ENCODE measurements at regions not wholly inside any gene's neighbourhood (a gene's known extent, or its start where the extent isn't known, plus 50 kb on each side); places are given as distances from the start of the nearest gene placed in this dataset.

- FAIRE-seq (no peak), DNase-seq (ENCODE audit: low read depth in 1 of 2, low spot score in 1 of 2) (no peak), ATAC-seq (no peak)
- 36% methylated on average over 4 of the region's 4 CpGs for WGBS (ENCODE audit: missing lambda C conversion rate)
- Histone ChIP-seq H3K4me3 (no peak overlapping the region), H3K27ac (no peak overlapping the region), H3K4me1 (no peaks in the 10 kb centered on the region), H3K4me2 (no peak overlapping the region), H3K9me3 (no peaks in the 10 kb centered on the region)
- TF ChIP-seq FOSB (CRISPR knock-in tag; IDR thresholded peaks at IDR 0.05) (no peak), BHLHE40 (IDR thresholded peaks at IDR 0.05; ENCODE audit: low read depth, low read length) (no peak), FOXS1 (CRISPR knock-in tag; IDR thresholded peaks at IDR 0.05) (no peak), CBX2 (IDR thresholded peaks at IDR 0.05; ENCODE audit: borderline replicate concordance, low read depth) (no peak), MAX (IDR thresholded peaks at IDR 0.05) (no peak), HMGXB4 (CRISPR knock-in tag; IDR thresholded peaks at IDR 0.05; ENCODE audit: borderline replicate concordance) (no peak), ZNF302 (CRISPR knock-in tag; IDR thresholded peaks at IDR 0.05) (no peak), NFE2L2 (conservative IDR thresholded peaks at IDR 0.05; ENCODE audit: low read length) (no peak), PBX3 (IDR thresholded peaks at IDR 0.05) (no peak)
- POLR2A ChIA-PET, result no interaction called here
- CTCF ChIA-PET, result no interaction called here
These were observed 161.1 kb upstream of the ROBO1 start for GRCh38 chr3:79928687-79929408.

- FAIRE-seq (no peak), DNase-seq (ENCODE audit: low read depth in 1 of 2, low spot score in 1 of 2) (no peak), ATAC-seq (no peak)
- CTCF ChIA-PET, result no interaction called here
- POLR2A ChIA-PET, result no interaction called here
- Histone ChIP-seq H3K27ac (no peak overlapping the region), H3K4me2 (no peak overlapping the region), H3K9me3 (no peaks in the 10 kb centered on the region), H3K4me3 (no peak overlapping the region), H3K4me1 (no peaks in the 10 kb centered on the region)
- 30% methylated on average over 3 of the region's 3 CpGs for WGBS (ENCODE audit: missing lambda C conversion rate)
- TF ChIP-seq MAZ (IDR thresholded peaks at IDR 0.05; ENCODE audit: borderline replicate concordance, low read depth, low read length) (no peak), MAFK (IDR thresholded peaks at IDR 0.05; ENCODE audit: partially characterized antibody) (peak; percentile 41)
These were observed 158.7 kb upstream of the ROBO1 start for GRCh38 chr3:79926522-79926921.

GRCh38 chr3:79922633-79923032 is 154.8 kb upstream of the ROBO1 start:
- FAIRE-seq (no peak), ATAC-seq (no peak)
- CTCF ChIA-PET, result no interaction called here

More at GRCh38 chr3:79922633-79923032, 154.8 kb upstream of the ROBO1 start:
- H3K9me3 ChIP-seq, result no peaks in the 10 kb centered on the region
- H3K4me1 ChIP-seq, result no peaks in the 10 kb centered on the region
- TF ChIP-seq MYC (IDR thresholded peaks at IDR 0.05; ENCODE audit: borderline replicate concordance, low read length) (no peak), ZSCAN20 (CRISPR knock-in tag; IDR thresholded peaks at IDR 0.05) (no peak), REST (IDR thresholded peaks at IDR 0.05) (no peak), MAX (IDR thresholded peaks at IDR 0.05) (no peak), USF2 (IDR thresholded peaks at IDR 0.05) (no peak), ZC3H11A (IDR thresholded peaks at IDR 0.05) (no peak), JUN (IDR thresholded peaks at IDR 0.05) (no peak), SMC3 (IDR thresholded peaks at IDR 0.05) (no peak), FOSB (CRISPR knock-in tag; IDR thresholded peaks at IDR 0.05) (no peak), HDAC2 (IDR thresholded peaks at IDR 0.05) (no peak), NFE2L2 (conservative IDR thresholded peaks at IDR 0.05; ENCODE audit: low read length) (no peak), MAZ (IDR thresholded peaks at IDR 0.05; ENCODE audit: borderline replicate concordance, low read depth, low read length) (no peak), TP53 (CRISPR knock-in tag; IDR thresholded peaks at IDR 0.05) (no peak)
- H3K4me3 ChIP-seq, result no peak overlapping the region
- no peak overlapping the region for H3K4me2 ChIP-seq
- no peak for DNase-seq (ENCODE audit: low read depth in 1 of 2, low spot score in 1 of 2)
- no peak overlapping the region for H3K27ac ChIP-seq
- POLR2A ChIA-PET, result no interaction called here

Data from A549 (cell line).